ENCODE measurements at regions not wholly inside any gene's neighbourhood (a gene's known extent, or its start where the extent isn't known, plus 50 kb on each side); places are given as distances from the start of the nearest gene placed in this dataset.
A peak's percentile ranks its signal among the peaks of the same experiment; 100 is the strongest.

DNA sequence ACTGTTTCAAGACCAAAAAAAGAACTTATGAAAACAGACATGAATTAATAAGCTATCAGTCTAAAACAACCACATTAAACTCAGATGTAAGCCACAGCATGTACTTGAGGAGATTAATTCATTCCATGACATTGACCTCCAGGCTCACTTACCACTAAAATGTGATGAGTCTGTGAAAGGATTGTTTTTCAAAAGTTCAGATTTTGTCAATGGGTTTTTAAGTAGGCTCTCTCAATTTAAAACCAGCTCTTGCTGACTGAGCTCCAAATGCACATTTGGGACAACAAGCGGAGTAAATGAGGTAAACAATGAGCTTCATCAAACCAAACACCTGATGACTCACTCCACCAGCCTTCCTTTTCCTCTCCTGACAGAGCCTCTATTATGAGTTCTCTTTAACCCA is 197.0 kb downstream of the SIM1 start:
- DNase-seq, result no peak

DNA sequence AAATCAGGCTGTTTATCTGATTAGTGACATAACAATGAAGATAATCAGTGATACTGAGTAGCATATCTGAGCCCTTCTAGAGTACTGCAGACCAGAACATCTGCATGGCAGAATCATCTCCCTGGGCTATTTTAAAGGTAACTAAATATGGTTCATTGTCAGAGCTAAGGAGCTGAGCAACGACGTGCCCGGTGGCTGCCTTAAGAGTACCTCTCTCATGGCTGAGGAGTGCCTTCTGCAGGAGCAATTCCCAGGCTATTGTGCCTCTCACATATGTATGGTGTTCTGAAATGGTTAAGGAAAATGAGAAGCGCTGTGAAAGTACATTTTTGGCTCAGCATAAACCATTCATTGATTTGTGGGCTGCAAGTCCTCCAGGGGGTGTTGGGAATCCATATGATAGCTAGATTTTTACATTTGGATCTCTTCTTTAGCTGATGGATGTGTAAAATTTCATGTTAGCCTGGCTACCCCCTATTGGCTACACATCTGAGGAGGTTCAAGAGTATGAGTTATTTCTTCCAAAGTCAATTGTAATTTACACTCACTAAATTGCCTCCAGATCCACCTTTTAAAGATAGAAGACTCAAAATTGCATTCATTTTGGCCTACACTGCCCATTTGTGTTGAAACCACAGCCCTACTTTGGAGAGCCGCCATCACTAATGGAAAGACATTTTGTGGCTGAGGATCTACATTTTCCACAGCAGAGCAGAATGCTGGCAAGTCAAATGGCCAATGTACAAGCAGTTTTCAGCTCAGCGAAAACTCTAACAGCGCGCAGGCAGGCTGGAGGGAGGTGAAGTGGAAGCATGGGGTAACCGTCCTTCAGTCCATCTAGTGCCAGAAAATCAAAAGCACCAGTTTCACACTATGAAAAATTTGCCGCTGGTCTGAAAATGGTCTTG is 198.0 kb downstream of the SIM1 start:
- DNase-seq, result no peak

DNA sequence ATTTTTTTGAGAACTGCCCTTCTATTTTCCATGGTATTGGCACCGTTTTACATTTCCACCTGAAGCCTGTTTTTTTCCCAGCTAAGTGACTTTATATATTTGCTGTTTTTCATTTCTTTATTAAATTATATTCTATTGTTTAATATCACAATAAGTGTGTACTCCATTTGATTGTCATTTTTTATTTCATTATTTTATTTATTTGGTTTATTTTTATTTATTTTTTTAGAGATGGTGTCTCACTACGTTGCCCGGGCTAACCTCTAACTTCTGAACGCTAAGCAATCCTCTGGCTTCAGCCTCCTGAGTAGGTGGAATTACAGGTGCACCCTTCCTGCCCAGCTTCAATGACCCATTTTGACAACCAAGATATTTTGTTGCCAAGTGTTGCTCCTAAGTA is 202.6 kb downstream of the SIM1 start:
- DNase-seq, result no peak

DNA sequence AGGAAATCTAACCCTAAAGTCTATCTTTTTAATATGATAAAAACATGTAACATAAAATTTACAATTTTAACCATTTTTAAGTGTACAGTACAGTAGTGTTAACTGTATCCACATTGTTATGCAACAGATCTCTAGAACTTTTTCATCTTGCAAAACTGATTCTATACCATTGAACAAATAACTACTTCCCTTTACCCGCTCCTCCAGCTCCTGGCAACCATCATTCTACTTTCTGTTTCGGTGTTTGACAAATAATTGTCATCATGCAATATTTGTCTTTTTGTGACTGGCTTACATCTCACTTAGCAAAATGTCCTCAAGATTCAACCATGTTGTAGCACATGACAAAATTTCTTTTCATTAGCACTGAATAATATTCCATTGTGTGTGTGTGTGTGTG is 203.2 kb downstream of the SIM1 start:
- DNase-seq, result peak; percentile 32

DNA sequence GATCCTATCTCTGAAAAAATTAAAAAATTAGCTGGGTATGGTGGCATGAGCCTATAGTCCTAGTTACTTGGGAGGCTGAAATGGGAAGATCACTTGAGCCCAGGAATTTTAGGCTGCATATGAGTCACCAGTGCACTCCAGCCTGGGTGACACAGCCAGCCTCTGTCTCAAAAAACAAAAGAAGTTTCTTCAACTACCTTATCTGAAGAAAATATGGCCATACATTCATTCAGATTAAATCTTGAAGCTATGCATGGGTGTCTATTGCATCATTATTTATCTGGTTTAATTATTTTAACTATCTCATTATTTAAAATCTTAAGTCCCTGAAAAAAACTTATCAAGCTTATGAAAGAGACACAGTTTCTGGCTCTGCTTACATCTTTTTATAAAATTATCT is 204.1 kb downstream of the SIM1 start:
- no peak for DNase-seq

DNA sequence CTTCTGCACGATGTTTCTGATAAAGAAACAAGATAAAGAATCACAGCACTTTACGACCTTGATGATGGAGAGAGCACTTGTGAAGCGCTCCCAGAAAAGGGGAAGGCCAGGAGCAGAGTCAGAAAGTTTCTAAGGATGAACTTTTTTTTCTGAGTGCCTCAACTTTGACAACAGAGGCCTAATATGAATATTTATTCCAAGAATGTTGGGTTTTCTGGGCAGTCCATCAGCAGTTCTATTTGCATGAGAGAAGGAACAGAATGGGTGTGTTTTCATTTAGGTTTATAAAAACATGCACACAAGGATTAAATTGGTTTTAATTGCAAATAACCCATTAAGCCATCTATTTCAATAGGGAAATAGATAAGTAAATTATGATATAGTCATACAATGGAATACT is 204.9 kb downstream of the SIM1 start:
- no peak for DNase-seq

DNA sequence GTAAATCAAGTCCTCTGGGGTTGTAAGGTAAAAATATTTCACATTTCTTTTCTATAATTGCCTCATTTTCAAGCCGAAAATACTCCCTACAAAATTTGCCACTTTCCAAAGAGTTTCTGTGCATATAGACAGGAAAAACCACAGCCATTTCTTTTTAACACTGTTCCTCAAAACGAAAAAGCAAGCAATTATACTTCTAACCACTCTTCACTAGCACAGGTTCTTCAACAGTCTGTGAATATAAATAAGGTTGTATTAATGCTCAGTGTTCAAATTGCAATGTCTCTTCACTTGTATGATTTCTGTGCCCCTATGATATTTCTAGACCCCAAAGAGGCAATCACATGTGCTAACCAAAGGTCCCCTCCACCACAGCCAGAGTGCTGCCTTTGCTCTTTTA is 206.0 kb downstream of the SIM1 start:
- DNase-seq, result no peak

DNA sequence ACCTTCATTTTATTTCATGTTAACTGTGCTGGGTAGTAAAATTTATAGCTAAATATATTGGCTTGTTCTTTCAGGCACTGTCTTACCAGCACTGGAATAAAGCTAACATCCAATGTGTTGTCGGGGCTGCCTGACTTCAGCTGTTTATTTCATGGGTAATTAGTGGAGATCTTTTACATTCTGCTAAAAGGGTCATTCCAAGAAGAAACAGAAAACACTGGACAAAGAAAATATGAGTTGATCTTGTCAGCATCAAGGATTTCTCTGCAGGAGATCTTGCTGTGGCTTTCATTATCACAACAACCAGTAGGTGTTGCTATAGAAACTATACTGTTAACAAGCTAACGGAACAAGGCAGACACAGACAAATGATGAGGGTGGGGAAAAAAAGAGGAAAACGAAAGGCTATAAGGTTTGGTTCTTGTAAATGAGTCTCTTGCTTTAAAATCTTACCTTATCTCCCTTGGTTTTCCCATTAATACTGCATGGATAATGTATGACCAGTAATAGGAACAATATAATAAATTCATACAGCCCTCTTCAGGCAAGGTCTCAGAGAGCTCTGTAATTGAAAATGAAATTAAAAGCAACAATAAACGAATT is 206.8 kb downstream of the SIM1 start:
- DNase-seq, result peak; percentile 78

DNA sequence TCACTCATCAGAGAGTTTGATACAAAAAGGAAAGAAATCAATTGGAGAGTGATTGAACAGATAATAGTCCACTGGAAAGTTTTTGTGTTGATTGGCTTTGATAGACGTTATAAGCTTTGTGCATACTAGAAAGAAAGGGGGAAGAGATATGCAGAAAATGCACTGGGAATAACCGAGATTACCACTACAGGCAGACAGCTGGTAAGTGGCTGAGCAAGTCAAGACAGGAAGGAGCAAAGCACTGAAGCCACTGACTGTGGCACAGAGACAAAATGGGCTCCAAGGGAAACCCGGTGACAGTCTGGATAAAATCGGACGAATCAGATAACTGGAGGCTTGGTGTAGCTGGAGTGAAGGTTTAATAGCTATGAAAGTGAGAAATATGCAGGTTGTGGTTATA is 209.0 kb downstream of the SIM1 start:
- DNase-seq, result no peak

DNA sequence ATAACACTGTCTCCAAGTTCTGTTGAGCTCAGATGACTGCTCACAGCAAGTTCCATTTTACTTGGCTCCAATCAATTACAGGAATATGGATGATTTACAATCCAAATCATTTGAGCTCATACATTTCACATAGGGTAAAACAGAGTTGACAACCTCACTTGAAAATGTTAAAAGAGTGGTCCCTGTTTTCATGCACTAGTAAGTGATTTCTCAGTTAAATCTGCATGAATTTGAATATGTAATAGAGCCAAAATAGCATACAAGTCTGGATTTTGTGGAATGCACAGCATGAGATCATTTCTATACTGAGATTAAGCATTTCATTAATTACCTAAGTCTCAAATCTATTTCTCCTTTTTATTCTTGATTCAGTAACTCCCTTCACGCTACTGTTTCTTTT is 217.6 kb downstream of the SIM1 start:
- DNase-seq, result no peak

DNA sequence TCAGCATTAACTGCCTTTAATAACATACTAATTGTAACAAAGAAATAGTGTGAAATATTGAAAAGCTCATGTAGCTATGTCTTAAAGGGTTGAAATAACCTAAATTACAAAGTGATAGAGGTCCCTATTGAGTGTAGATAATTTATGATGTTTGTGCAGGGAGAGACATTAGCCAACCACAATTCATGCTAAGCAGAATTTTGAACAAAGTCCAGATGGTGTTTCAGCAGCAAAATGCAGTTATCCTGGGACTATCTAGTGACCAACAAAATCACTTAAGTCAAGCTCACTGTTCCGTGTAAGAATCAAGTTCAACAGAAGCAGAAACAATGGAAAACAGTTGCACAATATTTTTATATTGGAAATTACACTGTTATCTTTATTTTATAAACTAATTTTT is 218.5 kb downstream of the SIM1 start:
- peak; percentile 52 for DNase-seq

DNA sequence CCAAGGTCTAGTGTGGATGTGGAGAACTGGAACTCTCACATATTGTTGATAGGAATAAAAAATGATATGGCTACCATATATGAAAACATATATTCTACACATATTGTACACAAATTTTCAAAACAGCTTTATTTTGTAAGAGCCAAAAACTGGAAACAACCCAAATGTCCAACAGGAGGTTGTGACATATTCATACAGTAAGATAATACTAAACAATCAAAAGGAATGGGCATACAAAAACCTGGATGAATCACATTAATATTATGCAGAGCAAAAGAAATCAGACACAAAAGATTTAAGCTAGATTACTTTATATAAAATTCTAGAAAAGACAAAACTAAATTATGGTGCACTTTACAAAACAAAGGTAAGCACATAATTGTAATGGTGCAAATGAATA is 223.9 kb downstream of the SIM1 start:
- DNase-seq, result no peak

DNA sequence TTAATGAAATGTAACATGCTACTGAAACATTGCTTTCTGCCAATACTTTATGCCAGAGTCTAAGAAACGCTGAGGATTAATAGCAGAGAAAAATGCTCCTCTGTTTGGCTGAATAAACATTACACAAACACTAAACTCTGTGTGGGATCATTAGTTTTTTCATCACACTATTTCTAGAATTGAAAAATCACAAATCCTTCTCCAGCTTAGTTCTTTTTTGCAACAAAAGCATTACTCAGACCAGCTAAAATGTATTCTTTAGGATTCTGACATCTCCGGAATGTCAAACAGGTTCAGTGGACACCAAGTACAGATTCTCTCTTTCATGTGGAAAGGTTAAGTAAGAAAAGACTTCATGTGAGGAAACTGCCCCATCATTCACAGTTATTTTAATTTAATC is 226.9 kb downstream of the SIM1 start:
- no peak for DNase-seq

DNA sequence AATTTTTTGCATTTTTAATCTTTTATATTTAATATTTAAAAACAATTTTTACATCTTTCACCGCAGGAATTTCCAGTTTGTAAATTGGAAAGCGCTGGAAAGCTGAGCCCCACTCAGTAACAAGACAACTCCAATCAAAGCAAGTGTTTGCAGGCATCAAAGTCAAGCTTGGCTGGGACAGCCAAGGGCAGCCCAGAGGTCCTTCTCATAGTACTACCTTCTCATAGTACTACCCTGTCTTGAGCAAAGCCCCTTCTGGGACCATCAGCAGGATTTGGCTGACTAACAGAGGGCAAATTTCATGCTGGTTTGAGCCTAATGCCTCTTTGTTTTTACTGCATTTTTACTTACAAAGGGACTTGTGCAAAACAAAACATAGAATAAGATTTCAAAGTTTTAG is 228.3 kb downstream of the SIM1 start:
- DNase-seq, result no peak

DNA sequence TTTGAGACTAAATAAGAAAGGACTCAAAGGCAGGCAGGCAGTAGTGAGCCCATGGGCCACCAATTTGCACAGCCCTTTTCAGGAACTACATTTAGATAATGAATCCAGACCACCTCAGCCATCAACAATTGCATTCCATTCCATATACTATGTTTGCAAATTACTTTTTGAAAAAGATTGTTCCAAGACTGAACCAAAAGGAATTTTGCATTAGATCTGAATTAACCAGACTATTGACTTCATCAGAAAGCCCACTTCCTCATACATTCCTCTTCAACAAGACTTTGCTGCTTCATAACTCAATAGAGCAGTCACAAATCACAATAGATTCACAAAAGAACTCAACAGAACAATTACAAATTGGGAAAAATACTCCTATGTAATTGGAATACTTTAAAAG is 229.1 kb downstream of the SIM1 start:
- no peak for DNase-seq

DNA sequence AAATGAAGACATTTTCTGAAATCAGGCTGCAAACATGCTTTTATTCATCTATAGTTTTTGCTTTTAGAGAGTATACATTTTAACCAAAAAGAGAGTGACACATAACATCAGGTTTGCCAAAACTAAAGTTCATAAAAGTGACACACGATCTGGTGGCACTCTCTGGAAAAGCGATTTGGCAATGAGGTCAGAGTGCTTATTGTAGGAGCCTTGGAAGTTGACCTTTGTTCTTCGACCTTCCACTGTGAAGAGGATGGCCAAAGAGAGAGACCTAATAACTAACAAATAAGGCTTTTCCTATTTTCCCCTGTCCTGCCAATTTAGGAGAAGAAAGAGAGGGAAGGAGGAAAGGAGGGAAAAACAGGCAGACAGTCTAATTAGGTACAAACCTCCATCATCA is 230.1 kb downstream of the SIM1 start:
- DNase-seq, result no peak

DNA sequence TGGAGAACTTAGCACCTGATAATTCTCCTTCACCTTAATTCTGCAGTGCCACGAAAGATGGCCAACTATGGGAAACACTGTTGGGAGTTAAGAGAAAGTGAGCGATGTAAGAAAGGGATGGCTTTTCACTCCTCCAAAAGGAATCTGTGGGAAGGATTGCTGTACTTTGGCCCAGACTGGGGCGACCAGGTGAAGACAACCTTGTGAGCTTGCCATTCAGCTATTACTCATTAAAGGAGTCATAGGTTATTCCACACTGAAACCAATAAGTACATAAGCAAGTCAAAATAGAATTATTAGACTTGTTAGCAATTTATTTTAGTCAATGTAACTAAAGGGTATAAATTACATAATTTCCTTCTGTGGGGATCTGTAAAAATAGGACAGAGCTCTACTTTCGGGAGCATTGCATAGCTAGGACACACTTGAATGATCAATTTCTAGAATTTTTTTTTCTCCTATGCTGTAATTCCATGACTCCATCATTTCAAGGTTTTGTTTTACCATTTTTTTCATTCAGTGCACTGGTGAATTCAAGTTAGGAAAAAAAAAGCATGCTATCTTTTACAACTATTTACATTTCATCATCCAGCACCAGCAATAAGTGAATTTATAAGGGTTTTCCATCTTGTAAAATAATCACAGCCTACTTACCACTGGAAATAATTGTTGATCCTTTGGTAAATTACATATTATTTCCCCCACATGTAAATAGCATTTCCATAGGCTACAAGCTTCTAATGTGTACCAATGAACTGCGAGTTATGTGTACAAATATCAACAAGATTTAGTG is 231.7 kb downstream of the SIM1 start:
- DNase-seq, result no peak

DNA sequence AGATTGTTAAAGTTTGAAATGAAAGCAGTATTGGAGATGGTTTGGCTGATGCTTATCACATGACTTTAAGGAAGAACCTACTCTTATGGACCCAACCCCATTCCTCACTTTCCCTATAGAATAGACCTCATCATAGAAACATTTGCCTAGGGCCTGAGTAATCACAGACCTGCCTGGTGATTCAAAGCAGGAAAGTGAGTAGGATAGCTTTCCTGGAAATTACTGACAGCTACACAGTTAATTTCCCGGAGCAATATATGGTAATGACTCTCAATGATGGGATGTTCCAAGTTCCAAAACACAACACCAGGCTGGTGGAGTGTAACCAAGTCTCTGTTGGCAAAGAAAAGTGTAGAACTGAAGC is 233.8 kb downstream of the SIM1 start:
- DNase-seq, result no peak

DNA sequence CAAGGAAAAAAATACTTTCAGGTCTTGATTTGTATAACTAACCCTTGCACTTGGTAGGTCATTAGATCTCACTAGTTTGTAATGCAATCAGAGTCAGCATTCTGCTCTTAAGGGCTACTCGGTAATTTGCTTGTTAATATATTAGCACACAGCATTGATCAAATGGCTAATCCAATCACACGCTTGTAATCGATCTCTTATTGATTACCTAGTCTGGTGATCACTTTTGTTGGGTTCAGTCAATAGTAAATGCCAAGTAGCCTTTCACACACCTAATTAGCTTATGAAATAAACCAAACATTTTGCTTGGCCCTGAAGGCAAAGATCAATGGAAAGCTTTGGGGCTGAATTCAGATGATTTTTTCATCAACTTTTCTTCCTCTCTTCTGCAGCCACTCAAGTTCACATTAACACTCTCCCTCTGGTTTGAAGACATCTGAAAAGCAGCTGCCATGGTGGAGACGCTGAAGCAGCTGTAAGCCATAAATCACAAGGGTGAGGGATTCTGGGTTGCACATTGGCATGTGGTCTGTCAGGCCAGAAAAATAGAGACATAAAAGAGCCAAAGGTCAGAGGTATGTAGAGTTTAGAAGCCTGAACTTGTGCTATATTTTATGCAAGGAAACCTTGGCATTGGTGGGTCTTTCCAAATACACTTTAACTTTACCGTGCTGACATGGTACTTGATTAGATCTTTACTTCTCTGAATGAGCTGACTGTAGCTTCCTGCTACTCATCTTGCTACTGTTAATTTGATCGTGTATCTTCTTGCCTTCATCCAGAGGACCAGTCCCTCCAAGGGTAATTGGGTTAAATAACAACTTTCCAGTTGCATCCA is 234.4 kb downstream of the SIM1 start:
- DNase-seq, result no peak

DNA sequence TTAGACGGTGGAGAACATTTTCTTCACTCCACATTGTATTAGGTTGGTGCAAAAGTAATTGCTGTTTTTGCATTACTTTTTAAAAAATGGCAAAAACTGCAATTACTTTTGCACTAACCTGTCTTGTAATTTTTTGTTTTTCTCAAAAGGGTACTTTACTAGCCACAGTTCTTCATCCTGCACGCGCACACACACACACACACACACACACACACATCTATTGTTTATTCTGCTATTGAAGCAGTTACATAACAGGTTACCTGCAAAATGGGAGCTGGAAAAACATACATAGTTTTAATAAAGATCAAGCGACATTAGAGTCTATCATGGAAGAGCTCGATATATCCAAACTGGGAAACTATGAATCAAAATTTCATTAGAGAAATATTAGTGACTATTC is 235.2 kb downstream of the SIM1 start:
- DNase-seq, result peak; percentile 87

DNA sequence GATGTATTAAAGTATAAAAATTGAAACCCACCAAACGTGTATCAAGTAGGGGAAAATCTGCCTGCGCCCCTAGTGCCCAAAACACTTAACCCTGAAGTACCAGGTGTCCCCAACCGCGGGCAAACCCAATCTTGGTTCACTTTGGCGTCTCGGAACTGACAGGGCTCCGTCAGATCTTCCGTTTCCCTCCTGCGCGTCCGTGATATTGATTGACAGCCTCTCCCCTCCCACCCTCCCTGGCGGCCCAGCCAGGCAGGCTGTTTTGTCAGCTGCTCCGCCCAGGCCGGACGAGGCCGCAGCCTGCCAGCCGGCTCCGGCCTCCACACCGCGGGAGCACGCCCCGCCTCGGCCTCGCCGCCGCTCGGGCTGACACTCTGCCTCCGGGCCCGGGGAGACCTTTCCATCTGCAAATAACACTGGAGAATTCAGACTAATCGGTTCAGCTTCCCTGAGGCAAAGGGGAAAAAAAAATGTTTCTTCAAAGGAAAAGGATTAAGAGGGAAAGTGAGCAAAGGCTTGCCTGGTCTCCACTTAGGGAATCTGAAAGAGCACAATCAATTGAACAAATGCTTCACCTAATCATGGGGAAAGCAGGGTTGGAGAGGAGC is 234.9 kb upstream of the MCHR2 start:
- DNase-seq, result peak; percentile 95

DNA sequence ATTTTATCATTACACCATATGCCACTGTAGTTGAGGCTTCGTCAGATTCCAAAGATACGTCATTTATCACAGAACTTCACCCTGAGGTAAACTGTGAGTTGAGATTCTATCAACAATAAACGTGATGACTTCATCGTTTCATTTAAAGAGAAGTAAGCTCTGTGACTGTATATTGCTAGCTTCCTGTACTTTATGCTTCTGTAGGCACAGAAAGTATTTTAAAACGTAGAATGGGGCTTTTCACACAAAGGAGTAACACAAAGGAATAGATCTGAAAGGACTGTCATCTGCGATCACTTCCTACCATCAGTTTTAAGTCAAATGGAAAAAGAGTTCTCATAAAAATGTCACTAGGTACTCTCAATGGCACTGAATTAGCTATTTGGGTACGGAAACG is 234.4 kb upstream of the MCHR2 start:
- peak; percentile 48 for DNase-seq

DNA sequence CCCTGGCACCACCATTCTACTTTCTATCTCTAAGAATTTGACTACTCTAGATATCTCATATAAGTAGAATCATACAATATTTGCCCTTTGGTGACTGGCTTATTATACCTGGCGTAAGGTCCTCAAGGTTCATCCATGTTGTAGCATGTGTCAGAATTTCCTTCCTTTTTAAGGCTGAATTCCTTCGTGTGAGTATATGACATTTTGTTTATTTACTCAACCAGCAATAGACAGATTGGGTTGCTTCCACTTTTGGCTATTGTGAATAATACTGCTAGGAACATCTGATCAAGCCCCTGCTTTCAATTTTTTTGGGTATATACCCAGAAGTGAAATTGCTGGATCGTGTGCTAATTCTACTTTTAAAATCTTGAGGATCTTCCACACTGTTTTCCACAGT is 232.8 kb upstream of the MCHR2 start:
- DNase-seq, result no peak

All from NCI-H774 (cell line).